ENCODE measurements at regions not wholly inside any gene's neighbourhood (a gene's known extent, or its start where the extent isn't known, plus 50 kb on each side); places are given as distances from the start of the nearest gene placed in this dataset.
A peak's percentile ranks its signal among the peaks of the same experiment; 100 is the strongest.

DNA sequence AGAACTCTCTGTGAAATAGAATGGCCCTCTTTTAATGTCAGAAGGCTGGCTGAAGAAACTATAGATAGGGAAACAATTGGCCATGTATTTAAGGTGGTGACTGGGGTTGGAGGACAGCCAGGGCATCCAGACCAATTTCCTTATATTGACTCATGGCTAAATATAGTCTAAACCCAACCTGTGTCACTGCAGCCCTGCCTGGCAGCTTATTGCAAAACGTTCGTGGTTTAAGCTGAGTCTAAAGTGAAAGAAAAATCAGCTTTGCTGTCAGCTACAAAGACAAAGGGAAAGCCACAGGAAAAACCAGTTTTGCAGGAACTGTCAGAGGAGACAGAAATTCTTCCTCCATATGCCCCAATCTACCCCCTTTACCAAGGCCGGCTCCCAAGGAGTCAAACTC is 902.8 kb upstream of the NDST4 start:
- peak; percentile 53 to 84 for DNase-seq (ENCODE audit: low read depth in 2 of 2)
- TF ChIP-seq, protein P1, sequence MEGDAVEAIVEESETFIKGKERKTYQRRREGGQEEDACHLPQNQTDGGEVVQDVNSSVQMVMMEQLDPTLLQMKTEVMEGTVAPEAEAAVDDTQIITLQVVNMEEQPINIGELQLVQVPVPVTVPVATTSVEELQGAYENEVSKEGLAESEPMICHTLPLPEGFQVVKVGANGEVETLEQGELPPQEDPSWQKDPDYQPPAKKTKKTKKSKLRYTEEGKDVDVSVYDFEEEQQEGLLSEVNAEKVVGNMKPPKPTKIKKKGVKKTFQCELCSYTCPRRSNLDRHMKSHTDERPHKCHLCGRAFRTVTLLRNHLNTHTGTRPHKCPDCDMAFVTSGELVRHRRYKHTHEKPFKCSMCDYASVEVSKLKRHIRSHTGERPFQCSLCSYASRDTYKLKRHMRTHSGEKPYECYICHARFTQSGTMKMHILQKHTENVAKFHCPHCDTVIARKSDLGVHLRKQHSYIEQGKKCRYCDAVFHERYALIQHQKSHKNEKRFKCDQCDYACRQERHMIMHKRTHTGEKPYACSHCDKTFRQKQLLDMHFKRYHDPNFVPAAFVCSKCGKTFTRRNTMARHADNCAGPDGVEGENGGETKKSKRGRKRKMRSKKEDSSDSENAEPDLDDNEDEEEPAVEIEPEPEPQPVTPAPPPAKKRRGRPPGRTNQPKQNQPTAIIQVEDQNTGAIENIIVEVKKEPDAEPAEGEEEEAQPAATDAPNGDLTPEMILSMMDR (IDR thresholded peaks at IDR 0.05; ENCODE audit: low read depth, low read length) = no peak
- no peak overlapping the region for H3K4me3 ChIP-seq (replicated peaks in 1 of 2; ENCODE audit: low read depth in 2 of 2, low read length in 2 of 2)

DNA sequence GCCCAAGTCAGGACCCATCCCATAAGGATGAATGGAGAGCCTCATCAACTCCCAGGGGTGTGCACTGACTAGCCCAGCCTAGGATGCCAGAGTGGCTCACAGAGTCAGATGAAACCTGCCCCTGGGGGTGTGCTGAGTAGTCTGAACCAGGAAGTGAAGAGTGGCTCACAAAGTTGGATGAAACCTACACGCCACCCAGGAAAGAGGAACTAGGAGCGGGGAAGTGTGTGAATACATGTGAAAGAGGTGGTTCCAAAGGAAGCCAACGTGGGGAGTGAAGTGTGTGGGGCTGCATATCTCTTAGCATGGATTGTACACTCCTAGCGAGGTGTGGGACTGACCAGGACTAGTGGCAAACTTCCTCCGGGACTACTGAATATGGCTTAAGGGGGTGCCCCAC is 902.1 kb upstream of the NDST4 start:
- no peak overlapping the region for H3K4me3 ChIP-seq (replicated peaks in 1 of 2; ENCODE audit: low read depth in 2 of 2, low read length in 2 of 2)
- TF ChIP-seq, protein P1 (IDR thresholded peaks at IDR 0.05; ENCODE audit: low read depth, low read length) = no peak
- no peak for DNase-seq (ENCODE audit: low read depth in 2 of 2)

DNA sequence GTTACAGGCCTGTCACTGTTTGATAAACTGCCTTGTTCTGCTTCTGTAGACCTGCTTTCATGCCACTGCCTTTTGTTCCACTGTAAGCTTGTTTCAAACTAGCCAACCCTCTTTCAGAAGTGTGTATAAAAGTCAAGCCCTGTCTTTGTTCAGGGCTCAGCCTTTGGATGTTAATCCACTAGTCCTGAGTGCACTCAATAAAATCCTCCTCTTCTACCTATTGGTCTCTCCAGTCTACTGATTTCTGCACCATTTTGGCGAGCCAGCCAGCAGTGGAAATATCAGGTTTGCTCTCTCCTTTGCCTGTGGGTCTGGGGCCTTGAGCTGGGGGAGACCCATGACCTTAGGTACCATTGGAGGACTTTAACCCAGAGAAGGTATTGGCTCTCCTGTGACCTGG is 901.6 kb upstream of the NDST4 start:
- no peak for DNase-seq (ENCODE audit: low read depth in 2 of 2)
- TF ChIP-seq, protein P1 (IDR thresholded peaks at IDR 0.05; ENCODE audit: low read depth, low read length) = no peak
- no peak overlapping the region for H3K4me3 ChIP-seq (replicated peaks in 1 of 2; ENCODE audit: low read depth in 2 of 2, low read length in 2 of 2)

- TF ChIP-seq, protein P1 (IDR thresholded peaks at IDR 0.05; ENCODE audit: low read depth, low read length) = no peak
Measured at GRCh38 chr4:116010923-116011322, 897.5 kb upstream of the NDST4 start.

GRCh38 chr4:116005806-116006088 is 892.3 kb upstream of the NDST4 start:
- DNase-seq (ENCODE audit: low read depth in 2 of 2) = no peak
- no peak overlapping the region for H3K4me3 ChIP-seq (replicated peaks in 1 of 2; ENCODE audit: low read depth in 2 of 2, low read length in 2 of 2)
- TF ChIP-seq, protein P1 (IDR thresholded peaks at IDR 0.05; ENCODE audit: low read depth, low read length) = no peak

More at GRCh38 chr4:116010923-116011322, 897.5 kb upstream of the NDST4 start:
- DNase-seq (ENCODE audit: low read depth in 2 of 2) = no peak
- H3K4me3 ChIP-seq (replicated peaks in 1 of 2; ENCODE audit: low read depth in 2 of 2, low read length in 2 of 2) = no peak overlapping the region

DNA sequence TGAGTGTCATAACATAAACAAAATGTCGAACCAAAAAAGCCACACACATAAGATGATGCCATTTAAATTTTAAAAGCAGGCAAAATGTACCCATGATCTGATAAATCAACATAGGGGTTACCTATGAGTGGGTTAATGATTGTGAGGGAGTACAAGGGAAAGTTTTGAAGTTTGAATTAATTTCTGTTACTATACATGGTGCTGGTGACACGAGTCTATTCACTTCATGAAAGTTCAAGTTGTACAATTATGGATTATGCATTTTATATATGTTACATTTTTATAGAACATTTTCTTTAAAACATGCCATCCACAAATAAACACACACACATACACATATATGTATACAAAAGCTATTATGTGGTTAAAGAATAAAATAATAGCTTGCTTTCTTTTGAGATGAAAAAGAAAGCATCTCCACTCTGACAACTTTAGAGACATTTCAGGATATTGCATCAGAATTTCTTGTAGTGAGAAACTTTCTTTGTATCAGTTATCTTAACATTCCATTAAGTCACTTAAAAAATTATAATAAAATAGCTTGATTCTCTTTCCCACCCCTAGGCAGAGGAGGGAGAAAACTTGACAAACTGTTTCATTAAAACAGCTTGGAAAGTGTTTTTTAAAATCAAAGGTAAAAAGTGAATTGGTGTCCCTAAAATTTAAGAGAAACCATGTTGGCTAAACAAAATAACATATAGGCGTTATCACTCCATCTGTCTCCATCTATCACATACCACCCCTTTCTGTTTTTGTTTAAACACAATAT is 891.8 kb upstream of the NDST4 start:
- DNase-seq (ENCODE audit: low read depth in 2 of 2) = peak in 1 of 2 donors; percentile 2
- TF ChIP-seq, protein P1 (IDR thresholded peaks at IDR 0.05; ENCODE audit: low read depth, low read length) = no peak
- no peak overlapping the region for H3K4me3 ChIP-seq (replicated peaks in 1 of 2; ENCODE audit: low read depth in 2 of 2, low read length in 2 of 2)

GRCh38 chr4:116001291-116001690 is 887.9 kb upstream of the NDST4 start:
- TF ChIP-seq, protein P1 (IDR thresholded peaks at IDR 0.05; ENCODE audit: low read depth, low read length) = no peak
- no peak for DNase-seq (ENCODE audit: low read depth in 2 of 2)
- no peak overlapping the region for H3K4me3 ChIP-seq (replicated peaks in 1 of 2; ENCODE audit: low read depth in 2 of 2, low read length in 2 of 2)
